GM18519 (cell line): ENCODE measurements at regions not wholly inside any gene's neighbourhood (a gene's known extent, or its start where the extent isn't known, plus 50 kb on each side); places are given as distances from the start of the nearest gene placed in this dataset.

Experiments
- ATAC-seq: cut with Tn5 transposase; IDR thresholded peaks from one replicate; pipeline ENCODE4 v1.9.1; 2021; ENCODE audit warnings: mild to moderate bottlenecking, moderate library complexity; ENCODE audit not compliant: unreplicated experiment, low FRiP score

DNA sequence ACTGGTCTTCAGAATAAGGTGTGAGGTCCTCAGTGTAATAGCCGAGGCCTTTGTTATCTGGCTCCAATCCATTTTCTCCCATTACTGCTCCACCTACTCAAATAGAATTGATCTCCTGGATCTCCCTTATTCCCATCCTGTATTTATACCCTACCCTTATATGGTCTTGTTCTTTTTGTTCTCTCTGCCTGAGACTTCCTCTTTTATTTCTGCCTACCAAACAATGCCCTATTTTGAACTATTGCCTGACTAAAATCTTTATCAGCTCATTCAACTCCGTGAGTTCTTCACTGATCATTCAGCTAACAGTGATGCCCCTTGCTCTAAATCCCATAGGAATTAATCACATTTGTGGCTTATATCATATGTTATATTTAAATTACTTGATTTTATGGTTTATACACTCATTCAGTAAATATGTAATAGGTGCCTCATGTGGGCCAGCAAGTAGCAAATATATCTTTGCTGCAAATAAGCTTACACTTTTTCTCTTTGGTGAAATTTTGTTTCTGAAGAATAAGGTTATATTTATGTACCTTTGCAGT, 417.5 kb upstream of the MEF2C start:
- no peak for ATAC-seq

DNA sequence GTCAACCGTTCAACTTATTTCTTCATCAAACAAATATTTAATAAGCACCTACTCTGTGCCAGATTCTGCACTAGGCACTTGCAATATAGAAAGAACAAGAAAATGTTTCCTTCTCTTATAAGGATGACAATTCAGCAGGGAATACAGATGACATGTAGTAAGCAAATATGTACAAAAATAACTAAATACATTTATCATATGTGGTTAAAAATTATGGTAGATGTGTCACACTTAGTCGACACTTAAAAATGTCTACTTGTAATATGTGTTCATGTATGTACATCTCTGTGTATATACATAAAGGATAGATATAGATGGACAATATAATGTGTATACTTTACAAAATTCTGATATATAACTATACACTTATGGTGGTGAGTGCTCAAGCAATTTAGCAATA, 417.0 kb upstream of the MEF2C start:
- no peak for ATAC-seq

DNA sequence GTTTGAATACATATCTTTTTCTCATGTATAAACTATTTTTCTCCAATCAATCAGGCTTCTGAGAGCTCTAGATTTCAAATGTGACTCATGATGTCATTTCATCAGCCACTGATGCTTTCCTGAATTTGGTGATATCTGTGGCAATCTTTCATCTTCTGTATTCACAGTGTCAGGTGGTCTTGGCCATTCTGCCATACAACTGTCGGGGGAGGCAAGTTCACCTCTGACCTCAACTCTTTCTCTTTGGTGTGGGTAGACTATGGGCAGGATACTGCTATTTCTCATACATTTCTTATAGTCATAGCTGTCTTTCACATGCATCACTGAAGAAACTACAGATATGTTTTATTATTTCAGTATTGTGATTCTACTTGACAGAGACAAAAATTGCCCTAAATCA, 414.1 kb upstream of the MEF2C start:
- ATAC-seq: no peak

DNA sequence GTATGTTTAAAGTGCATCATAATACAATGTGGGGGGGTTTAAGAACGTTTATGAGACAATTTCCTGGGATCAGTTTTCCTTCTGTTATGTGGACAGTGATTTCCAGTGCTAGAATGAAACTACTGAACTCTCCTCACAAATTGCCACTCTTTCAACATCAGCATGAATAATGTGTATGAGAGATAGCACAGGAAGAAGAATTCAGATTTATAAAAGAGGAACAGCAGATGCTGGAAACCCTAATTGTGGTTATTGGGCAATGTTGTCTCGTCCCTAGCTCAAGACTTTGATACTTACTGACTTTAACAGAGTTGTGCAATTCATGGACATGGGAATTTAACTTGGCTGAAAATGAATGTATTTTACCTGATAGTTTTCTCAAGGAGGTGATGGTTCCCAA, 410.8 kb upstream of the MEF2C start:
- ATAC-seq: no peak

DNA sequence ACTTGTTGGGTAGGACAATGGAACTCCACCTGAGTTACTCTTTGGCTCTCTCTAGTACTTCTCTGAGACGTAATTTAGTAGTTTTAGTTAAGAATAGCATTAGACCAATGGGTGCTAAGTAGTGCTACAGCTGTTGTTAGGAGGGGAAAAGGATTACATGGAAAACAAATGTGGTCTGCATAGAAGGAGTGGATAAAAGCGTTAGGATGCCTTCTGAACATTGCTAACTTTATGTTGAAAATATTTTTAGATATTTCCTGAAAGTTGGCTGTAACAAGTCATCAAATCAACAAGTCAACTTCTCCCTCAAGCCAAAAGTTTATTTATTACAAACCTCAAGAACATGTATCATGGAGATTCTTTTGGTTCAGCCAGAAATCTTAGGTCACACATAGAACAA, 409.5 kb upstream of the MEF2C start:
- ATAC-seq: no peak

DNA sequence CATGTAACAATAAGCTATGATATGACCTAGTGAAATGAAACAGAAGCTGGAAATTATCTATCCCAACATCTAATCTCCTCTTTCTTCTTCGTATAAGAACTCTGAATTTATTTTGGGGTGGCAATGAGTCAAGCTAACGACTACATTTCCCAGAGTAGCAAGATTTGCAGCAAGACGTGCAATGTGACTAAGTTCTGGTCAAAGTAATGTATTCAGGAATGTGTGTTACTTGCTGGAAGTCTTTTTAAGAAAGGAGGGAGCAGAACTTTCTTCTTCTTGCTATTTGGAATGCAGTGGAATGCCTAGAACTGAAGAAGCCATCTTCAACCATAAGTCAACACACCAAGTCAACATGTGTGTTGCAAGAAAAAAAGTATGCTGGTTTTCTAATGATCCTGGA, 406.6 kb upstream of the MEF2C start:
- no peak for ATAC-seq

DNA sequence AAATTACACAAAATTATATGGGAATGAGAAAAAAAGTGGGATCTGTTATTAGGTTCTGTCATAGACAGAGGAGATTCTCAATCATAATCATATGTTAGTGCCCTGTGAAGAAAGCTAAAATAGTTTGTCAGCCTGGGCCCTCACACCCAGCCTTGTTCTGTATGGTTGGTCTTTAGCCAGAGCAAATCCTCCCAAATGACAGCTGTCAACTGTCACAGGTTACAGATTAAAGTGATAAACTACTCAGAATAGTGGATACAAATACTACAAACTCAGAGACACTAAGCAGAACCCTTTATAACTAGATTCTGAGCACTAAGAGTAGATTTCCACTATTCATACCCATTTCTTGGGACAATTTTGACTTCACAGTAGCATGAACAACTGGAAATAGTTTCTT, 405.0 kb upstream of the MEF2C start:
- ATAC-seq: no peak

DNA sequence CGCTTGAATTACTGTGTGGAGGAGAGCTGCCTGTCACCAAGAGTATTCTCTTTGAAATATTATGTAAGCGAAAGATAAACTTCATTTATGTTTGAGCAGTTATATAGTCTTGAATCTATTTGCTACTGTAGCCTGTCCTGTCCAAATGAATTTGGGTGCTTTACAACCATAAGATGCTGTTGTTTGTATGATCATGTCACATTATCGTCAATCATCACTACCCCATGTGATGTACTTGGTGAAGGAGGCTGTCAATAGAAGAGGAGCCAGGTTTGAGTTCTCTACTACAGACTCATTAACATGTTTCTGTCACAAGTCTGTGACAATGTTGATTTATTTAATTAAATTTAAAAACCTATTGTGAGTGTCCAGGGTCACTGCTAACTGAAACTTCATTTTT, 403.3 kb upstream of the MEF2C start:
- no peak for ATAC-seq

DNA sequence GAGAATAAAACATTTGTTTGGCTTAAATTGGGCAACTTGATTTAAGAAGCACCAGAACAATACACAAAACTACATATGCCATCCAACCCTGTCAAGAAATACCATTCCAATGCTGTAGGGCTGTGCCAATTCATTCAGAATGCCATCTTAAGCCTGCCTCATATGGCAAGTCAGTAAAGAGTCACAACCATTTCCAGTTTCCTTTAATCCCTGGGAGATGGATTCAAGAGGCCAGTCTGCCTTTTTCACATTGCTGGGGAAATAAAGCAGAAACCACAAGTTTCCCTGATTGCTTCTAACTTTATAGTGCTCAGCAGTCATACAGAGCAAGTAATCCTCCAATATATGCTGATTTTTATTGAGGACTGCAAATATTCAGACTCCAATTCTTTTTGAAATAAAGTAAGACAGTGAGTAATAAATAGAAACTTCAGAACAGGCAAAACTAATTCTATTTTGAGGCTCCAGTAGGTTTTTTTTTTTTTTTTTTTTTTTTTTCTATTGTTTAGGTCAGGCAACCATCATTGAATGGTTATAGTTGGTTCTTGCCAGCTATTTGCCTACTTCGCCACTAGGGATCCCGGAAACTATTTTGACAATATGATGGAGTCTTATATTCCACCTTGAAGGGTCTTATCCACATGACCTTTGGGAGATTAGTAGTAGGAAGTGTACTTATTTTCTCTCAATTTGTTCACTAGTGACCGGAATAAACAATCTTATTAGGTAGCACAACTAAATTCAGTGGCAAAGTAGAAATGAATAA, 400.9 kb upstream of the MEF2C start:
- ATAC-seq: no peak

DNA sequence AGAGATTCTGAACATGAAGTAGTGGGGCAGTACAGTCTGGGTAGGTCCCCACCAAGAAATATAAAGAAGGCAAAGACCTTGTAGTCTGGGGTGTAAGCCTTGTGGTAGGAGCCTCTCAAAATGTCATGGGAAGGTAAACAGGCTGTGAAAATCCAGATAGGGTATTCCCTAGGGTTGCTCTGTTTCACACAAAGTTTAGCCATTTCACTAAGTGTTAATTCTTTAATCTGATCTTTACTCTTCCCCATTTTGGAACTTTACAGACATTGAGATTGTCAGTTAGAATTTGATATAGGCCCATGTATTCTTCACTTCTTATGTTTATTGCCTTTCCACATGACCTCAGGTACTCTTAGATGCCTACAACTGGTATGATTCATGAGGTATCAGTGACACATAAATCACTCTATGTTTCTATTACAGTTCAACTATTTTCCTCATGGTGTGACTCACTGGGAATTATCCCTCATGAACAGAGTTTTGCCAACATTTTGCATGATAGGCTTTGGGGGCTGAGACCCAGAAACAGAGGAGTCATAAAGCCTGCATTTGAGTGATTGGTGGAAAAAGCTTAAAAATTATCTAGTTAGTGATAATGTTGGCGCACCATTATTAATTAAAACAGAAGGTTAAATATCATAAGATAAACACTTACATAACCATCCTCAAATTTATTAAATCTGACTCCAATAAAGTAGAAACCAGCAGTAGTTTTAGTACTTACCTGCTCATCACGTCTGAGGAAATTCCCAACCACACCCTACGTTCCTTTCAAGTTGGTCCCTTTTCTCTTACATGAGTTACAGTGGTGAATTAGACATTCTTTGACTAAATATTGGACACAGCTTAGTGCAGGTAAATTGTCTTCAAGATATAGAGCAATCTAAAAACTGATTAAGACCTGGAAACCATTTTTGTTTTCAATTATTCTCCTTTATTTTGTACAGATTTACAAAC, 399.8 kb upstream of the MEF2C start:
- ATAC-seq: no peak

DNA sequence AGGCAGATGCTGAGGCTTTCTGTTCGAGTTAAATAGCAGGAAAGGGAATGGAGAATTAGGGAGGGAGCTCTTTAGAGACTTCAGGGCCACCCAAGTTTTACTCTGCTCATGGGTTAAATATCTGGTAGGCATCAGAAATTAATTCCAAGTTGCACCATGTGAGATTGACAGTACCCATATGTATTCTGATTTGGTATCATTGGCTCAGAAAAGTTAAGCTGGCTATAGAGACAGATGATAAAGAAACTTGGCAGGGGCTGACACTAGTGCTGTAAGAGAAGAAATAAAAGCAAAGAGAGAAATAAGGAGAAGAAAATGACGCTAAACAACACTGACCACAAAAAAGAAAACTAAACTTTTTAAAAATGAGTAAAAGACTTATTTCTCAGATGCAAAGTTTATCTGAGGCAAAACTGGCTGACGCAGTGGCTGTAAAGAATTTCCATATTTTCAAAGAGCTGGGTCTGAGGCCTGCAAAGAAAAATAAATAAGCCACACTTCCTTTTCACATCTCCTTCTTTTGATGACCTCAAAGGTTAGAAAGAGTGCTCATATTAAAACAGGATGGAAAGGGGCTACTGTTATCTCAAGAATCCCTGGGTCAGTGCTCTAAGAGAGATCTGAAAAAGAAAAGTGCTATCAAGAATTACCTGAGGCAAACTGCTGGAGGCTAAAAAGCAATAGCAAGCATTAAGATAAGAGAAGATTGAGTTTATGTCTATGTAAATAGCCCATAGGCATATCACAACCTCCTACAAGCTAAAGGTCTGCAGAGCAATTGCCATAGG, 399.0 kb upstream of the MEF2C start:
- no peak for ATAC-seq

DNA sequence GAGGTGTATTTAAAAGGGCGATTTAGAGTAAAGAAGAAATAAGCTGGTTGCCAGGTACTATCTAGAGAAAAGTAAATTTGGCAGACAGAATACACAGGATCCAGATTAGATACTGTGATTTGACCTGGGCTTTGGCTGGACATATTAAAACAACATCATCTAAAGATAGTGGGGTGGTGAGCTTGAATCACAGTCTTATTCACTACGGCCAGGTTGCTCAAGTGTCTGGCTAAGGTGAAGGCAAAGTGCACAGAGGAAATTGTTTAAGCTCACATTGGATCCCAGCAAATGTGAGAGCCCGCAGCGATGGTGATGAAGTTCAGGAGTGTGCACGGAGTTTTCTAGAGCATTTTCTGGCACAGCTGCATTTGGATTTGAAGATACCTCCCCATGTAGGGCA, 398.2 kb upstream of the MEF2C start:
- no peak for ATAC-seq

DNA sequence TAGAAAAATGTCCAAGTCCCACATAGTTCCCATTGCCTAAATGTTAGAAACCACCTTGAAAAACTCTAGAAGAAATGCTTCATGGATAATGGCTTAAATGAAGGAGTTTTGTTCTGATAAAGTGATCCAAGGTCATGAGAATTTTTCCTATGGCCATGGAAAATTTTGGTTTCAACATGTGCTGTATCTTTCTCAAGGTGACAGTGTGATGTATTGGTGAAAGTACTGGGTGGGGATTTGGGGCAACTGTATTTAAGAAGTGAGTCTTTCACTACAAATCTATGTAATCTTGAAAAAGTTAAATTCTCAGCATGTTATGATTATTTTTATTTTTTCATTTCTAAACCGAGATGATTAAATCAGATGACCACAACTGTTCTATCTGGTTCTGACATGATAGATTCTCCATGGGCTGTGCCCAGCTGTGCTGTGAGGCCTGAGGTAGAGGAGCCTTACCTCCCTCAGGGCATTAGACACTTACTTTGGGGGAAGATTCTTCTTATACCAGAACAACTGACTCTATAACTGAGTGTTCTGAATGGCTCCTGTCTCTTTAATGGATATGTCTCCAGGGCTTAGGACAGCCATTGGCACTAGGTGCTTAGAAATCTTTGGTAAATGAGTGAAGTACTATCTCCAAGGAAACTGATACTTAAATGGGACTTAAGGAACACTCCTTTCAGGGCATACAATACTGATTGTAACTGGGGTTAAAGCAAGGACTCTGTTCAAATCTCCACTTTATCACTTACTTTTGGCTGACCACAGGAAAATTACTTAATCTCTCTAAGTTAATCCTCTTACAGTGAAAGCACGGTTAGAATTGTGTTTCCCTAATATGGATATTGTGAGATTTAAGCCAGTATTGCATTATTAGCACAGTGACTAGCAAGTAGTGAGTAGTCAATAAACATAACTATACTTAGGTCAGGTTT, 397.4 kb upstream of the MEF2C start:
- no peak for ATAC-seq

DNA sequence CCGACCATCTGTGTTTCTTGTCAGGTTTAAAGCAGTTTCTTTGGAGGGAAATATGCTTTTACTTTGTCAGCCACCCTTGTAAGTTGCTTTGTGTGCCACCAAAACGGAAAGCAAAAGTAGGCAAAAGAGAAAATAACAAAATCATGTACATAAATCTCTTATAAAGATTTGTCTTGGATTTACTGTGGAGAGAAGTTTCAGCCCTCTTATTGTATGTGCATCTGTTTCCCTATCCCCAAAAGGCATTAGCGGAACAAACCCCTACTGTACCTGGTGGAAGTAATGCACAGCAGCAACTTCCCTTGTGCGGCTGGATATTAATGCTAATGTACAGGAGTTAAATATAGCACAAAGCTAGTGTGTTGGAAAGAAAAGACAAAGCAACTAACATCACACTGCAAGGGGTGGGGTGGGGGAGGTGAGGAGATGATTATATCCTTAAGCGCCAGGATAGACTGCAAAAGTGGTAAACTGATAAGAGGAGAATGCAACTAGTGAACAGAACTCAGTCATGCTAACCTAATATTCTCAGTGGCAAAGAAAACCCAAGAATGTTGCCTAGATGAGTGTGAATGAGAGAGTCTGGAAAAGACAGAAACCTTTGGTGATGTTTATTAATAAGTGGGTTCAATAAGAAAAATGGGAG, 396.5 kb upstream of the MEF2C start:
- no peak for ATAC-seq

DNA sequence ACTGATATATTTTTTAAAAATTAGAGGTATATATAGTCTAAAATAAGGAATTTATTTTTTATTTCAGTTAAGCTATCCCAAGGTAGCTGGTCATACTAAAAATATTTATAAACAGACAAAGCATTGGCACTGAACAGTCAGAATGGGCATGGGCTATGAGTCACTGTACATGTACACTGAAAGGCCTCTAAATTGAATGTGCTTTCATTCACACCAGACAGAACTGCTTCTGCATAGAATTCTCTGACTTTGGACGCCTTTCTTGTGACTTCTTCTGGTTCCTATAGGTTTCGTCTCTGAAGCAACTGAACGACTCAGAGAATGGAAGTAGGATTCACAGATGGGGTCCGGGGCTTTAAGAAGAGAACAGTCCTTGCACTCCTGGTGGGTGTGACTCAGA, 394.8 kb upstream of the MEF2C start:
- ATAC-seq: no peak

DNA sequence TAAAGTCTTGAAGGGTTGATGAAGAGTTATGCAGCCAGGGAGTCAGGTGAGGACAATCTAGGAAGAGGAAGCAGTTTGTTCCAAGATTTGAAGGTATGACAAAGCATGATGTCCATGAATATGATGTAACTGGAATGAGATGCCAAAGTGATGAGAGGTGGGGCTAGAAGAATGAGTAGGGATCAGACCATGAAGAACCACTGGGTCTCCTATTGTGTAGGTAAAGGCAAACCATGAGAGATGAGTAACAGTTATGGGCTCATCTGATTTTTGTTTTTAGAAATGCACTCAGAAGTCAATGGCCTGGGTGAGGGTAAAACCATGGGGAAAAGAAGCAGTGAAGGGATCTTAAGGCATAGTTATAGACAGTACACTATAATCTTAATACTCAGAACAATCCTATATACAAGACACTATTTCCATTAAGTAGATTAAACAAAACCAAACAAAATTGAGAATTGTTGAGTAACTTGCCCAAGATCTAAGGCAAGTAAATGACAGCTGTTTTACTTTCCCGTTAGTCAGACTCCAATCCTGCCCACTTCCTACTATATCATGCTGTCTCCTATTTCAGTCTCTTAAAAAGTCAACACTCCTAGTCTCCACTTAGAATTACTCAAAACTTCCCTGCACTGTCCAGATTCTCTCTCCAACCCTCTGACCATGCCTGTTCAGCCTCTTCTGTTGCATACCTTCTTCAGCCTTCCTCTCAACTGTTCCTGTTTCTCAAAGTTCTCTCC, 393.8 kb upstream of the MEF2C start:
- no peak for ATAC-seq

DNA sequence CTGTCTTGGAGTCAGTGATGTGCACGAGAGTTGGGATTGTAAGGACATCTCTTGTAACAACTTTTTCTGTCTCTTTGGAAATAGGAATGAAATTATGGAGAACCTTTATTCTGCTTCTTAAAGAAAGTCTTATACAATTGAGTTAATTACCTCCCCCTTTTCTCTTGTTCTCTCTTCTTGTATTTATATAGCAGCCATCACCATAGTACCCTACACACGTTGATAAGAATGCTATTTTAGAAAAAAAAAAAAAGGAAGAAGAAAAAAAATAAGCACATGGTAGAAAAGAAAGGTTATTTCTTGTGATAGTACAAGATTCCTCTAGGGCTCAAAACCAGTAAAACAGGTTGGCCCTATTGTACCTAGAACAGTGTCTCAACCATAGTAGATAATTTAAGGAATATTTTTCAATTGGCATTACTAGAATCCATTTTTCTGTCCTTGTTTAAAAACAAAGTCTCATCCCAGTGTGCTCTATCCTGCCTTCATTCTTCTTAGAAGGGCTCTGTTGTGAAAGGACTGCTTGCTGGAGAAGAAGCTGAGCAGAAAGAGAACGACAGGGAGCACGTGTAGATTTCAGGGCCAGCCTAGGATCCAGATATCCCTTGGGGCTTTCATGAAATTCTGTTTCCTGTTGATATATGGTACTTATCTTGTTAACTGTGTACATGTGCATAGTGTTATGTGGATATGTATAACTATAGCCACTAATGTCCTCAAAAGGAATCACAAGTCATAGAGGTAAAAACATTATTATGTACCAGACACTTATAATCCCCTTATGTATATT, 392.3 kb upstream of the MEF2C start:
- no peak for ATAC-seq

DNA sequence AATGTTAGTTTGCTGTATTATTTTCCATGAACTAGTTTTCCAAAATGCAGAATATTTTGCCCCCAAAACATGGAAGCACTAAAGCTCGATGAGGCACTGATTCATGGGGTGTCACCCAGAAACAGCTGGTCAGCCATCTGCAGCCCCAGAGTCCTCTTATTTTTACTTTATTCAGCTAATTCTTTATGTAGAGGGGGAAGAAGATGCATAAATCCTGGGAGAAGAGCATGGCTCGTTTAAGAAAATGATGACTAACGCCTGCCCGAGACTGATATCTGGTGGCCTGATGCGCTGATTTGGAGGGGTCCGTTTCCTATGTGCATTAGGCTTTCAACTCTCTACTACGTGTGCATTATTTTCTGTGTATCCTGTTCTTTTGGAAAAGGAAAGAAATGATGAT, 390.3 kb upstream of the MEF2C start:
- ATAC-seq: no peak
